ENCODE measurements at regions not wholly inside any gene's neighbourhood (a gene's known extent, or its start where the extent isn't known, plus 50 kb on each side); places are given as distances from the start of the nearest gene placed in this dataset.

DNA sequence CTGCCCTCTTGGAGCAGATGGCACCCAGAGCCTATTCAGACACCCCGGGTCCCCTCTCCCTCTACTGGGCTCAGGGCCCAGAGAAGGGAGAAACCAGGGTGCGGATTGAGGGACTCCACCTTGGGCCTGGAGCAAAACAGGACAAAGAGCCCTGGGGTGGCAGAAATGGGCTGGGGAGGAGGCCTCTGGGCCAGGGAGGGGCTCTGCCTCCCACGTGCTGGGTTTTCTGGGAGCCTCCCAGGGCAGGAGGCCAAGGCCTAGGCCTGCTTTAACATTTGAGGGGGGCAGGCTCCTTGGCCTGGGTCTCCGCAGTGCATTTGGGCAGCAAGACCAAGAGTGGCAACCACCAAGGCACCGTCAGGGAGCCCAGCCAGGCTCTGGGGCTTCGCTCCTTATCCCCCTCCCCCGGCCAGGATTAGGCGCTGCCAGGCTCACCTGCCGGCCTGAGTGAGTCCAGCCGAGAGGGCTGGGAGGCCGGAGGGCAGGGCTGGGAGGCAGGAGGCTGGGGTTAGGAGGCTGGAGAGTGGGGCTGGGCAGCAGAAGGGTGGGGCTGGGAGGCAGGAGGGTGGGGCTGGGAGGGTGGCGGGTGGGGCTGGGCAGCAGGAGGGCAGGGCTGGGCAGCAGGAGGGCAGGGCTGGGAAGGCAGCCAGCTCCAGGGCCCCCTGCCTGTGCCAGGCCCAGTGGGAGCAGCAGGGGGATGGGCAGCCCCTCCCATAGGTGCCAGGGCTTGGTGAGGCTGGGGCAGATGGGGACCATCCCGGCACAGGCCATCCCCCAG, 101.8 kb upstream of the EIF5 start:
- no peak for TF ChIP-seq ZNF8 (CRISPR knock-in tag; IDR thresholded peaks at IDR 0.05)
- no peak for TF ChIP-seq ZNF565 (CRISPR knock-in tag; conservative IDR thresholded peaks at IDR 0.05; ENCODE audit: low read depth)
- TF ChIP-seq, protein P1, sequence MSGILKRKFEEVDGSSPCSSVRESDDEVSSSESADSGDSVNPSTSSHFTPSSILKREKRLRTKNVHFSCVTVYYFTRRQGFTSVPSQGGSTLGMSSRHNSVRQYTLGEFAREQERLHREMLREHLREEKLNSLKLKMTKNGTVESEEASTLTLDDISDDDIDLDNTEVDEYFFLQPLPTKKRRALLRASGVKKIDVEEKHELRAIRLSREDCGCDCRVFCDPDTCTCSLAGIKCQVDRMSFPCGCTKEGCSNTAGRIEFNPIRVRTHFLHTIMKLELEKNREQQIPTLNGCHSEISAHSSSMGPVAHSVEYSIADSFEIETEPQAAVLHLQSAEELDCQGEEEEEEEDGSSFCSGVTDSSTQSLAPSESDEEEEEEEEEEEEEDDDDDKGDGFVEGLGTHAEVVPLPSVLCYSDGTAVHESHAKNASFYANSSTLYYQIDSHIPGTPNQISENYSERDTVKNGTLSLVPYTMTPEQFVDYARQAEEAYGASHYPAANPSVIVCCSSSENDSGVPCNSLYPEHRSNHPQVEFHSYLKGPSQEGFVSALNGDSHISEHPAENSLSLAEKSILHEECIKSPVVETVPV (CRISPR knock-in tag; IDR thresholded peaks at IDR 0.05), result no peak
- TF ChIP-seq ISL1 (CRISPR knock-in tag; IDR thresholded peaks at IDR 0.05), result no peak
- TF ChIP-seq, protein P2, sequence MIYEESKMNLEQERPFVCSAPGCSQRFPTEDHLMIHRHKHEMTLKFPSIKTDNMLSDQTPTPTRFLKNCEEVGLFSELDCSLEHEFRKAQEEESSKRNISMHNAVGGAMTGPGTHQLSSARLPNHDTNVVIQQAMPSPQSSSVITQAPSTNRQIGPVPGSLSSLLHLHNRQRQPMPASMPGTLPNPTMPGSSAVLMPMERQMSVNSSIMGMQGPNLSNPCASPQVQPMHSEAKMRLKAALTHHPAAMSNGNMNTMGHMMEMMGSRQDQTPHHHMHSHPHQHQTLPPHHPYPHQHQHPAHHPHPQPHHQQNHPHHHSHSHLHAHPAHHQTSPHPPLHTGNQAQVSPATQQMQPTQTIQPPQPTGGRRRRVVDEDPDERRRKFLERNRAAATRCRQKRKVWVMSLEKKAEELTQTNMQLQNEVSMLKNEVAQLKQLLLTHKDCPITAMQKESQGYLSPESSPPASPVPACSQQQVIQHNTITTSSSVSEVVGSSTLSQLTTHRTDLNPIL (CRISPR knock-in tag; IDR thresholded peaks at IDR 0.05; ENCODE audit: low read depth), result no peak
- TF ChIP-seq ZNF70 (CRISPR knock-in tag; IDR thresholded peaks at IDR 0.05), result no peak
- TF ChIP-seq, protein P3, sequence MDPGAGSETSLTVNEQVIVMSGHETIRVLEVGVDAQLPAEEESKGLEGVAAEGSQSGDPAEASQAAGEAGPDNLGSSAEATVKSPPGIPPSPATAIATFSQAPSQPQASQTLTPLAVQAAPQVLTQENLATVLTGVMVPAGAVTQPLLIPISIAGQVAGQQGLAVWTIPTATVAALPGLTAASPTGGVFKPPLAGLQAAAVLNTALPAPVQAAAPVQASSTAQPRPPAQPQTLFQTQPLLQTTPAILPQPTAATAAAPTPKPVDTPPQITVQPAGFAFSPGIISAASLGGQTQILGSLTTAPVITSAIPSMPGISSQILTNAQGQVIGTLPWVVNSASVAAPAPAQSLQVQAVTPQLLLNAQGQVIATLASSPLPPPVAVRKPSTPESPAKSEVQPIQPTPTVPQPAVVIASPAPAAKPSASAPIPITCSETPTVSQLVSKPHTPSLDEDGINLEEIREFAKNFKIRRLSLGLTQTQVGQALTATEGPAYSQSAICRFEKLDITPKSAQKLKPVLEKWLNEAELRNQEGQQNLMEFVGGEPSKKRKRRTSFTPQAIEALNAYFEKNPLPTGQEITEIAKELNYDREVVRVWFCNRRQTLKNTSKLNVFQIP (CRISPR knock-in tag; IDR thresholded peaks at IDR 0.05; ENCODE audit: borderline replicate concordance, low read depth), result no peak
- no peak for TF ChIP-seq ZFP30 (CRISPR knock-in tag; IDR thresholded peaks at IDR 0.05)
- TF ChIP-seq, protein P4, sequence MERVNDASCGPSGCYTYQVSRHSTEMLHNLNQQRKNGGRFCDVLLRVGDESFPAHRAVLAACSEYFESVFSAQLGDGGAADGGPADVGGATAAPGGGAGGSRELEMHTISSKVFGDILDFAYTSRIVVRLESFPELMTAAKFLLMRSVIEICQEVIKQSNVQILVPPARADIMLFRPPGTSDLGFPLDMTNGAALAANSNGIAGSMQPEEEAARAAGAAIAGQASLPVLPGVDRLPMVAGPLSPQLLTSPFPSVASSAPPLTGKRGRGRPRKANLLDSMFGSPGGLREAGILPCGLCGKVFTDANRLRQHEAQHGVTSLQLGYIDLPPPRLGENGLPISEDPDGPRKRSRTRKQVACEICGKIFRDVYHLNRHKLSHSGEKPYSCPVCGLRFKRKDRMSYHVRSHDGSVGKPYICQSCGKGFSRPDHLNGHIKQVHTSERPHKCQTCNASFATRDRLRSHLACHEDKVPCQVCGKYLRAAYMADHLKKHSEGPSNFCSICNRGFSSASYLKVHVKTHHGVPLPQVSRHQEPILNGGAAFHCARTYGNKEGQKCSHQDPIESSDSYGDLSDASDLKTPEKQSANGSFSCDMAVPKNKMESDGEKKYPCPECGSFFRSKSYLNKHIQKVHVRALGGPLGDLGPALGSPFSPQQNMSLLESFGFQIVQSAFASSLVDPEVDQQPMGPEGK (CRISPR knock-in tag; IDR thresholded peaks at IDR 0.05; ENCODE audit: borderline replicate concordance), result no peak
- TF ChIP-seq GLIS3 (CRISPR knock-in tag; IDR thresholded peaks at IDR 0.05), result no peak
- TF ChIP-seq RARB (CRISPR knock-in tag; IDR thresholded peaks at IDR 0.05), result no peak
- TF ChIP-seq TCF4 (CRISPR knock-in tag; IDR thresholded peaks at IDR 0.05; ENCODE audit: borderline replicate concordance), result no peak
- TF ChIP-seq ESRRG (CRISPR knock-in tag; IDR thresholded peaks at IDR 0.05), result no peak
- no peak for TF ChIP-seq ZC3H10 (CRISPR knock-in tag; IDR thresholded peaks at IDR 0.05)
